ENCODE measurements at regions not wholly inside any gene's neighbourhood (a gene's known extent, or its start where the extent isn't known, plus 50 kb on each side); places are given as distances from the start of the nearest gene placed in this dataset.
A peak's percentile ranks its signal among the peaks of the same experiment; 100 is the strongest.
"Not testable (repeated sequence)": the region's sequence is repeated elsewhere in the genome, so short reads cannot be mapped to it uniquely, and the experiment has no call there.

DNA sequence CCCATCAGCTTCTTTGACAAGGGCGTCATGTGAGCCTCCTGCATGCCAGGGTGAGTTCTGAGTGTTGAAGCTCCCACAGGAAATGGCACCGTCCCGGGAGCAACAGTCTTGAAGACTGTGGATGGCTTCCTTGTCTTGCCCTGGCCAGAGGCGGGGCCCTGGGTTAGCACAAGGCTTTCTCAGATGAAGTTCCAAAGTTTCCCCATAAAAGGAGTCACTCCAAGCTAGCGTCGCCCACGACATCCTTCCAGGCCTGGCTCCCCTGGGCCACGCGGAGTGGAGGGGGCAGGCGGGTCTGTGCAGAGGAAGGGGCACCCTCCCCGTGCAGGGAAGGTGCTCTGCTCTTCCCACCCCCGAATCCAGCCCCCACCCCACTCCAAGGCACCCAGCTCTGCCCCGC is 4426.1 kb upstream of the TPTE start:
- in situ Hi-C loops (cut with HindIII; ENCODE audit: extremely low pct_ligation_motif_present, low pct_unique_long_range_greater_than_20kb); H3K27me3 ChIP-seq (ENCODE audit: control insufficient read depth in 1 of 2, insufficient read depth in 2 of 2, low read length in 2 of 2); H3K9me3 ChIP-seq (ENCODE audit: low read length); BruUV-seq (replicated peaks); H3K4me2 ChIP-seq (ENCODE audit: low read depth, low read length); CTCF ChIA-PET (ENCODE audit: low intra/inter-chr PET ratio, low total read pairs); H3K79me2 ChIP-seq (ENCODE audit: insufficient read depth, low read length); FAIRE-seq; H3K36me3 ChIP-seq (replicated peaks in 1 of 2; ENCODE audit: control insufficient read depth in 1 of 2, insufficient read depth in 2 of 2, low read length in 2 of 2); H4K20me1 ChIP-seq (ENCODE audit: insufficient read depth, low read length); H2AFZ ChIP-seq (ENCODE audit: low read length); H3K27ac ChIP-seq (ENCODE audit: extremely low read length, insufficient read depth, low read length); intact Hi-C loops (cut with micrococcal nuclease; ENCODE audit: unreplicated experiment); H3K4me3 ChIP-seq (replicated peaks in 1 of 3; ENCODE audit: insufficient read depth in 1 of 3, low read depth in 2 of 3, low read length in 3 of 3); ATAC-seq; DNase-seq (ENCODE audit: low spot score); POLR2A ChIA-PET; H3K9ac ChIP-seq (ENCODE audit: insufficient read depth, low read depth, low read length): not testable (repeated sequence)
- 100% methylated on average over 2 of the region's 13 CpGs for WGBS (ENCODE audit: low lambda C conversion rate)
- H3K4me1 ChIP-seq (ENCODE audit: insufficient read depth, low read length) = peaks cover 16% of the 10 kb centered on the region

DNA sequence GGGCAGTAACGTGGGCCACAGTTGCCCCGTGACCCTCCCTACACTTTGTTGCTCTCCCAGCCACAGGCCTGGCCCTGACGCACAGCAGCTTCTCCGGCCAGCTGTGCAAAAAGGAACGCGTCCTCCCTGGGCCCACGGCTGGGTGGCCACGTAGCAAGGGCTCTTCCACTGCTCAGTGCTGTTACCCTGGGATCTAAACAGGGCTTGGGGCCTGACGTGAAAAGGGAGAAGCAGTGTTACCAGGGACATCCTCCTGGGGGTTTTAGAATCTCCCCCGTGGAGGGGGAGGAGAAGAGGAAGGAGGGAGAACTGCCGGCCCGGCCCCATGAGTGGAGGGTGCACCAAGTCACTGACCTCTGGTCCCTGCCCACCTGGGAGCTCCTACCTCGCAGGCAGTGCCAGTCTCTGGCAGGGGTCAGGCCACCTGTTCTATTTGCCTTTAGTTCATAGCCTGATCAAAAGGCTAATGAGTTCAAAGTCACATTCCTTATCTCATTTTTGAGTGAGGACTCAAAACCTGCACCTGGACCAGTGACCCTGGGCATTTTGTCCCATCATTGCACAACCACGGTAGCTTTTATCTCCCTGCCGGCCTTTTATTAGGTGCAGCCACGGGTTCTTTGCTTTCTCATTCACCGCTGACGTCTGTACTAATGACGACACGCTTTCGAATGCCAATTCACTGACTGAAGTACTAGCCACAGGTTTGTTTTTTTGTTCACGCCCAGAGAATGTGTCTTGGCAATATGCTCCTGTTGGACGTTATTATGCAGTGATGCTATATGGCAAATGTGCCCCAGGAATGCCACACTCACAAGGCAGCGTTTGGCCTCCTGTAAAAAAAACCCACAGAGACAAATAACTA is 4424.6 kb upstream of the TPTE start:
- POLR2A ChIA-PET; H3K27ac ChIP-seq (ENCODE audit: extremely low read length, insufficient read depth, low read length); H3K4me2 ChIP-seq (ENCODE audit: low read depth, low read length); H4K20me1 ChIP-seq (ENCODE audit: insufficient read depth, low read length); H3K27me3 ChIP-seq (ENCODE audit: control insufficient read depth in 1 of 2, insufficient read depth in 2 of 2, low read length in 2 of 2); H2AFZ ChIP-seq (ENCODE audit: low read length); DNase-seq (ENCODE audit: low spot score); FAIRE-seq; CTCF ChIA-PET (ENCODE audit: low intra/inter-chr PET ratio, low total read pairs); intact Hi-C loops (cut with micrococcal nuclease; ENCODE audit: unreplicated experiment); H3K9ac ChIP-seq (ENCODE audit: insufficient read depth, low read depth, low read length); H3K36me3 ChIP-seq (replicated peaks in 1 of 2; ENCODE audit: control insufficient read depth in 1 of 2, insufficient read depth in 2 of 2, low read length in 2 of 2); H3K4me3 ChIP-seq (replicated peaks in 1 of 3; ENCODE audit: insufficient read depth in 1 of 3, low read depth in 2 of 3, low read length in 3 of 3); H3K9me3 ChIP-seq (ENCODE audit: low read length); in situ Hi-C loops (cut with HindIII; ENCODE audit: extremely low pct_ligation_motif_present, low pct_unique_long_range_greater_than_20kb); H3K79me2 ChIP-seq (ENCODE audit: insufficient read depth, low read length): not testable (repeated sequence)
- TSS peak; percentile 89 for BruUV-seq (replicated peaks)
- peaks cover 16% of the 10 kb centered on the region for H3K4me1 ChIP-seq (ENCODE audit: insufficient read depth, low read length)
- no CpG with 5 or more reads among the region's 24 CpGs for WGBS (ENCODE audit: low lambda C conversion rate)
- ATAC-seq = peak; percentile 84

DNA sequence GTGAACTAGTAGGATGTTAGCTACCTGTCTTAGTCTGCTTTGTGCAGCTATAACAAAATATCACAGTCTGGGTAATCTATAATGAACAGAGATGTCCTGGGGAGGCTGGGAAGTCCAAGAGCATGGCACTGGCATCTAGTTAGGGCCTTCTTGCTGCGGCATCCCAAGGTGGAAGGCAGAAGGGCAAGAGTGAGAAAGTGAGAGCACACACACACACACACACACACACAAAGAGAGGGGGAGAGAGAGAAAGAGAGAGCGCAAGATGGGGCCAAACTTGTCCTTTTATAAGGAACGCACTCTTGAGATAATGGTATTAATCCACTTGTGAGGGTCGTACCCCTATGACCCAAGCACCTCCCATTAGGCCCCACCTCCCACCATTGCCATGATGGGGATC is 4423.6 kb upstream of the TPTE start:
- H3K4me2 ChIP-seq (ENCODE audit: low read depth, low read length) = 0 out of 2 replicates have a peak overlapping the region, but pooled peaks have one; percentile 1
- CTCF ChIA-PET (ENCODE audit: low intra/inter-chr PET ratio, low total read pairs); H3K9me3 ChIP-seq (ENCODE audit: low read length); POLR2A ChIA-PET; H3K79me2 ChIP-seq (ENCODE audit: insufficient read depth, low read length); ATAC-seq; FAIRE-seq; in situ Hi-C loops (cut with HindIII; ENCODE audit: extremely low pct_ligation_motif_present, low pct_unique_long_range_greater_than_20kb); H2AFZ ChIP-seq (ENCODE audit: low read length); H4K20me1 ChIP-seq (ENCODE audit: insufficient read depth, low read length); intact Hi-C loops (cut with micrococcal nuclease; ENCODE audit: unreplicated experiment); BruUV-seq (replicated peaks); DNase-seq (ENCODE audit: low spot score); H3K27me3 ChIP-seq (ENCODE audit: control insufficient read depth in 1 of 2, insufficient read depth in 2 of 2, low read length in 2 of 2); H3K36me3 ChIP-seq (replicated peaks in 1 of 2; ENCODE audit: control insufficient read depth in 1 of 2, insufficient read depth in 2 of 2, low read length in 2 of 2); H3K4me3 ChIP-seq (replicated peaks in 1 of 3; ENCODE audit: insufficient read depth in 1 of 3, low read depth in 2 of 3, low read length in 3 of 3): not testable (repeated sequence)
- WGBS (ENCODE audit: low lambda C conversion rate) = 91% methylated on average over 4 of the region's 4 CpGs
- TF ChIP-seq ZNF12 (CRISPR knock-in tag; IDR thresholded peaks at IDR 0.05) = 0 out of 2 replicates have a peak, but pooled peaks have one; percentile 17
- peak overlapping the region; percentile 39 for H3K9ac ChIP-seq (ENCODE audit: insufficient read depth, low read depth, low read length)
- H3K4me1 ChIP-seq (ENCODE audit: insufficient read depth, low read length) = peaks cover 16% of the 10 kb centered on the region
- peak overlapping the region; percentile 73 for H3K27ac ChIP-seq (ENCODE audit: extremely low read length, insufficient read depth, low read length)
